Frontal cortex (tissue), 3 donors: ENCODE measurements at regions not wholly inside any gene's neighbourhood (a gene's known extent, or its start where the extent isn't known, plus 50 kb on each side); places are given as distances from the start of the nearest gene placed in this dataset.
"Not testable (repeated sequence)": the region's sequence is repeated elsewhere in the genome, so short reads cannot be mapped to it uniquely, and the experiment has no call there.

Experiments
- DNase-seq, 2 donors: peaks; one replicate each; pipeline ENCODE4 v3.0.0; 2012; ENCODE audit warnings: low spot score in 2 of 2
- FAIRE-seq: peaks from 2 replicates; lab custom pipeline; 2012; peaks lifted over from hg19 to GRCh38; lab: Jason Lieb, UNC
- donor health status: control.
- donor health status: control.
- donor health status: control.

DNA sequence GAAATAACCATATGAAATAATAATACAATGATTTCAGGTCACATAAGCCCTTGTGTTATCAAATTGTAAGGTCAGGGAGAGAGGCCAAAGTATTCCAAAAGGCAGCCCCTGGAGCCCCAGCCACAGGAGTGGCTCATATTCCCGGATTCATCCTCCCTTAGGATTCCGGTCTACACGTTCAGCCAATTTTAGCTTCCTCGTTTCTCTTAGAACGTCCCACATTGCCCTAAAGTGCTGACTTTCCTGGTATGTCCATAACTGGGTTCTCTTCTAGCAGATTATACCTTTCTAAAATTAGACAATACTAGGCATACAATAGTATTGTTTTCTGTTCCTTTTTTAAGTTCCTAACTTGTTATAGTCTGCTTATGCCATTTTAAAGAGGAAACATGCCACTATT, 192.7 kb upstream of the NOX3 start:
- DNase-seq (no peak), FAIRE-seq (no peak)

- FAIRE-seq (no peak), DNase-seq (no peak)
Measured at GRCh38 chr6:155647354-155647753, 191.7 kb upstream of the NOX3 start.

DNA sequence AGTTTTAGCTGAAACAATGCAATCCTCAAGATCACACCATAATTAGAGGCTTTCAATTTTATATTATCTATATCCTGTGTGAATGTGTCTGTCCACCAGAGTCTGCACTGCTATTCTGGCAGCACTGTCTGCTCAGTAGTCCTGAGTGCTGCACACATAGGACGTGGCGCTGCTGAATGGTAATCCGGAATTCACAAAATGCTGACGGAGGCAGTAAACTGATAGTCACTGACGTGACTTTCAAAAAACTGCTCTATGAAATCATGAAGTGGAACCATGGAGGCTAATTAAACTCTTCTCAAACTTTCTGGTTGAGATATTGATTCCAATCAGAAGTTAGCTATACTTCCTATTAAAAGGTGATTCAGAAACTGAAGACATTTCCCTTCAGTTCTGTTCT, 190.8 kb upstream of the NOX3 start:
- DNase-seq (no peak), FAIRE-seq (no peak)

DNA sequence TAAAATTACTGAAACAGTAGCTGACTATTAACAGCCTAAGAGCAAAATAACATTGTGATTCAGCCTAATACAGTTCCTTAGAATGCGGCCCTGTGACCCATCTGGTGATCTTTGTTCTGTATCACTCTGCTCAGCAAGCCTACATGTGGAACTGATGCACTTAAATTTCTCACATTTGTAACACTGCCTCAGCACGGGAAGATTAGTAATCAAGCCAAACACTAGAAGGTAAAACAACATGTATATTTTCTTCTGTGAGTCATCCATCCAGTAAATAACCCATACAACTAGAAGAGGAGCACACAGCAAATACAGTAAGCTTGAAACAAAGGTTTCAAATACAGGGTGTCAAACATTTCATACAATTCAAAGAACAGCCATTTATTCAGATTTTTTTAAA, 189.7 kb upstream of the NOX3 start:
- DNase-seq (no peak), FAIRE-seq (no peak)

DNA sequence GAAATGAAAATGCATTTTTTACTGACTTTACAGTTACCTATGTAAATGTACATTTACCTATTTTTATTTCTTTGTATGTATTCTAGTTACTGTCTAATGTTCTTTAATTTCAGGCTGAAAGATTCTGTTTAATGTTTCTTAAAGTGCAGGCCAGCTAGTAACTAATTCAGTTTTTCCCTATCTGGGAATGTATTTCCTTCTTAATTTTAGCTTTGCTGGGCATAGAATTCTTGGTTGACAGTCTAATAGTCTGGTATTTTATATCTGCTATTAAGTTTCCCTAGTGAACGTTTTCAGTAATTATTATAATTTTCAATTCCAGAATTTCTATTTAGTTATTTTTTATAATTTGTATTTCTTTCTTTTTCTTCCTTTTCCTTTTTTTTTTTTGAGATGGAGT, 186.0 kb upstream of the NOX3 start:
- DNase-seq (no peak), FAIRE-seq (no peak)

DNA sequence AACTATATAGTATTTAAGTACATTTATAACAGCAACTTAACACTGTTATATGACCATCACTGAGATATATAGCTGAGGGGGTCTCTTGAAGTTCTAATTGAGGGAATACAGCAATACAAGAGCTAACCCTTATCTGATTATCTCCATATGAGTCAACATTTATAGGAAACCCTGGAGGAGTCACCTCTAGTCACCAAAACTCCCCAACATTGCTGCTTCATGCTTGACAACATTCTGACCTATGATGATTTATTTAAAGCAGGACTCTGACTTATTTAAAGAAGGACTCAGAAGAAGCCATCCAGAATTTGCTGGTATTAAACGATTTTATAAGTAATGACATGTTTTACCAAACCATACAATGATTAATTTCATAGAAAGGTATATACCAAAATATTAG, 182.6 kb upstream of the NOX3 start:
- no peak for DNase-seq
- no peak for FAIRE-seq

GRCh38 chr6:155635416-155635815, 179.8 kb upstream of the NOX3 start:
- FAIRE-seq (no peak), DNase-seq (no peak)

DNA sequence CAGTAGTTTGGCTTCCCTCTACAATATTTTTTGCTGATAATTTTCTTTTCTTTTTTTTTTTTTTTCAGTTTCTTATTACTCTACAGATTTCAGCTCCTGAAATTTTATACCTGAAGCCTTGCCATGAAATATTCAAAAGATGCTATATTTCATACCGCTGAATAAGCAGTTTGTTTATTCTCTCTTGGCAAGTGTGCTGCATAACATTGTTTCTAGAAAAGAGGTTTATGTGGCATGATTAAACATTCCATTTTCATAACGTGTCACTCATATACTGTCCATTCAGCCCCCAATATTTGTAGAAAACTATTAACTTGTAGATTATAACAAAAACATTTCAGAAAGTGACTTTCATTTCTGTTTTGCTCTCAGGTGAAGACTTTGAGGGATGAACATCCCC, 174.4 kb upstream of the NOX3 start:
- DNase-seq (no peak), FAIRE-seq (no peak)

DNA sequence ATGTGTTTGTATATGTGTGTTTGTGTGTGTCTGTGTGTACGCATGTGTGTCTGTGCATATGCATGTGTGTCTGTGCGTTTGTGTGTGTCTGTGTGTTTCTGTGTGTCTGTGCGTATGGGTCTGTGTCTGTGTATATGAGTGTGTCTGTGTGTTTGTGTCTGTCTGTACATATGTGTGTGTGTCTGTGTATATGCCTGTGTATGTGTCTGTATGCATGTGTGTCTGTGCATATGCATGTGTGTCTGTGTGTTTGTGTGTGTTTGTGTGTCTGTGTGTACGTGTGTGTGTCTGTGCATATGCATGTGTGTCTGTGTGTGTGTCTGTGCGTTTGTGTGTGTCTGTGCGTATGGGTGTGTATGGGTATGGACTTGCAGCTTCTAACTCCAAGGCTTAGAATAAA, 174.0 kb upstream of the NOX3 start:
- DNase-seq (no peak), FAIRE-seq (no peak)

DNA sequence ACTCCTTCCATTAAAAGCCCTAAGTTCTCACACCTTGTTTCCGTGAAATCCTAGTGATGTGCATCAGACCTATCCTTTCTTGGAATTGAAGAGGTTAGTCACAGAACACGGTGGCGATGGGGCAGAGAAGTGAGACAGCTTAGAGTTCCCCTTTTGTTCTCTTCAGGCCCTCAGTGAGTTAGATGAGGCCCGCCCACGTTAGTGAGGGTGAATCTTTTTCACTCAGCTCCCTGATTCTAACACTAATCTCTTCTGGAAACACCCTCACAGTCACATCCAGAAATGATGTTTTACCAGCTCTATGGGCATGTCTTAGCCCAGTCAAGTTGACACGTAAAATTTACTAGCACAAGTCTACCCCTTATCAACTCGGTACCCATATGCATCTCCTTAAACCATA, 172.7 kb upstream of the NOX3 start:
- no peak for FAIRE-seq
- DNase-seq: no peak

GRCh38 chr6:155627722-155628212, 172.1 kb upstream of the NOX3 start:
- not testable (repeated sequence) for FAIRE-seq, DNase-seq

DNA sequence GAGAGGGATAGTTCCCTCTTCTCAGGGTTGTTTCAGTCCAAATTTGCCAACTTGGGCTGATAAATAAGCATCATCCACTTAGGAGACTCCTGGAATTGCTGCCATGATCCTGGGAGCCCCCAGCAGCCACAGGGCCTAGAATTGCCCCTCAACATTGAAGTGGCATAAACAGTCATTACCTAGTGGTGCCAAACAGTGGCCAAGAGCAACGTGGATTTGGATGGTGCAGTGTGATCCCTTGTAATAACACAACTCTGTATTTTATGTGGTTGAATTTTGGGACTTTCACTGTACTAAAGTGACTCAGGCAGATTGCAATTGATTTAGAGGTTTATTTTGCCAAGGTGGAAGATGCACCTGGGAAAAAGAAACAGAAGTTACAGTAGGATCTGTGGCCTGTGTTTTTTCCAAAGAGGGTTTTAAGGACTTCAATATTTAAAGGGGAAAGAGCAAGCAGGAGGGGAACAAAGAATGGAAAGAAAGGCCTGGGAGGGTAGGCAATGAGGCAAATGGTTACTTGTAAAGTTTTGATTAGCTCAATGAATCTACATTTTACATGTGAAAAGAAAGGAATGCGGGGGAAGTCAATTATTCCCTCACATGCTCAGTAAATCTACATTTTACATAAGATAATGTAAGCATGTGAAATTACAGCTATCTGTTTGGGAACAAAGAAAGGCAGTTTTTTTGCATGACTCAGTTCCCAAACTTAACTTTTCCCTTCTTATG, 168.0 kb upstream of the NOX3 start:
- FAIRE-seq (no peak), DNase-seq (no peak)

DNA sequence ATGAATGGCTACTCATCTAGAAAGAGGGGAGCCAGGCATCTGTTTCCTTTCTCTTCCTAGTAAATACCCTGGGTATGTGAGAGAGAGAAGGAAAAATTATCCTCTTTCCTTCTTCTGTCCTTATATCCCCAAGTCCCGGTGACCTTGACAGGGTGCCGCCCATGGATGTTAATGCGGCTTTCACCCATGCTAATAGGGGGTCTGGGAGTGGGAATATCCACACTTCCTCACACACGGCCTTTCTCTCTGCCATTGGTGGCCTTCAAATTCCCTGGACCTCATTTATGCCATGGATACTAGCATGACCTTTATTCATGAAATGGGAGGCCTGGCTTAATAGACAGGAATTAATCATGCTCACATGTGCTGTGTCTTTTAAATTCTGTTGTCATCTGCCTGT, 159.0 kb upstream of the NOX3 start:
- FAIRE-seq: no peak

DNA sequence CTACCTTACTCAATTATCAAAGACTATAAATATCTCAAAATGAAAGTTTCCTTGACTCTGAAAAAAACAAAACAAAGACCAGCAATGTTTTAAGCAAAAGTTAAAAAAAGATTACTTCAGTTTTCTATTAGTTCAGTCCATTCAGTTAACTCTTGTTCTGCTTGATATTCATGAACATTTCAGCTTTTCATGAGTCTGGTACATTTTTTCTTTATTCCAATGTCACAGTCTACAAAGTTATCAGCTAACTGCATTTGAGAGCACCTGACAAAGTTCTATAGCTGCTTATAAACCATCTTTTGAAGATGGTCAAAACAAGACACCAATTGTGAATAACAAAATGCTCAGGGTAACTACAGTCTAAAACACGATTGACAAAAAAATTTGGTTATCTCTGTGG, 156.1 kb upstream of the NOX3 start:
- DNase-seq (no peak), FAIRE-seq (no peak)

More for the DNA sequence above, 159.0 kb upstream of the NOX3 start:
- DNase-seq: no peak

DNA sequence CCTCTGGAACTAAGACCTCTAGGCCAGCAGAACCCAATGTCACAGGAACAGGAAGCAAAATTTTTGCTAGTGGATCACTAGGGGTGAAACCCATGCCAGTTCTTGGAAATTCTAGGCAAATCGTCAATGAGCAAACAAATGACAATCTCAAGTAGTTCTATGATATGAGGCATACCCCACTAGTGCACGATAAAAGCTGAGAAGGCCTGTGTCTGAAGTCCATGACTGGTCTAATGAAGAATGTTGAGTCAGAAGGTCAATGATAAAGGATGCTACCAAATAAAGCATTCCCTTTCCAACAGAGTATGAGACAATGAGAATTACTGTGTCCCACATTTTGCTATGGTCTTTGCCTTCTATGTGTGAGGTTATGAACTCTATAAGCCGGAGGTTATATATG, 149.4 kb upstream of the NOX3 start:
- FAIRE-seq (no peak), DNase-seq (no peak)

DNA sequence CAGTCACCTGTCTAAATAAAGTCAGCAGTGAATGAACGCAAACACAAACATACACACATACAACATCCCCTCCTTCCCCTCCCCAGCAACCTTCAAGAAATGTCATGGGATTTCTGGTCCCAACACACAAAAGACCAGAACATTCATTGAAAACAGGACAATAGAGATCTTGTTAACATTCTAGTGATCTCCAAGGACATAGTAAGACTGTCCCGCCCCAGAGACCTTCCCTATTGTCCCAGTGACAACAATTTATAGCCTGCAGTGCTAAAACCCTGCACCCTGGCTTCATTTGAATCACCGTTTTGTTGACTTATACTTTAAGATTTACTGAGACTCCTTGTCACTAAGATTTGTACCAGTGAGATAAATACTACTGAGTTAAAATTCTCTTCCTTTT, 143.9 kb upstream of the NOX3 start:
- DNase-seq: no peak
- FAIRE-seq: no peak

- FAIRE-seq: no peak
- DNase-seq: no peak
Measured at GRCh38 chr6:155599160-155599559, 143.5 kb upstream of the NOX3 start.

DNA sequence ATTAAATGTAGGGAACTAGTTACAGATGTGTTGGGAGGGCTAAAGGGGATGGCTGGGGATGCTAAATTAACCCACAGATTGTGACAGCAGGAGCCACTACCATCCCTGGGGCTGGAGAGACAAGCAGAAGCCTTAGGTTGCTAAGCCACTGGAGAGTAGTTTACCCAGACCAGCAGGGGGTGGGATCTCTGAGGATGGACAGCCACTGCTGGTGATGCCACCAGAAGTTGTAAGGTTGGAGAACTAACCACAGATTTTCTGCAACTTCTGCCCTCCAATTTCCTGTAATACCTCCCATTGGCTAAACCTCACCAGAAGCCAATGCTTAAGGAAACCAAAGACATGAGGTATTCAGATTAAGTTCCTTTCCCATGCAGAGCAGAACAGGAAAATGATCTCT, 139.6 kb upstream of the NOX3 start:
- no peak for DNase-seq

DNA sequence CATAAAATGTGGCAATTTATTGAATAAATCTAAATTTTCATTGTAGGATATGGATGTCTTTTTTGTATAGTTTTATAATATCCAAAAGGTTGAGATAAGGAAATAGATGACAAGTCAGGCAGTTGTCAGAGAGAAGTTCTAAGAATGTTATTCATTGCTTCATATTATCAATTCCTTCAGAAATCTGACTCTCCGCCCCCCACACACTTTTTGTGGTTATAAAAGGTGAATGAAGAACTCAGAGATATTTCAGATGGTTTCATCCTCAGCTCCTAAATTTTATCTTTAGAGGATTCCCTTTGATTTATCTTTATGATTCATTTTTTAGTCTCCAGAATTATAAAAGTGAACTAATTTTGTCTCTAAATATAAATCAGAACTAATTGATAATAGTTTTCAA, 136.1 kb upstream of the NOX3 start:
- FAIRE-seq: no peak

More for the DNA sequence above, 139.6 kb upstream of the NOX3 start:
- no peak for FAIRE-seq

GRCh38 chr6:155589190-155589589, 133.6 kb upstream of the NOX3 start:
- FAIRE-seq: no peak
- DNase-seq: no peak

More for the DNA sequence above, 136.1 kb upstream of the NOX3 start:
- no peak for DNase-seq

GRCh38 chr6:155587817-155588216, 132.2 kb upstream of the NOX3 start:
- DNase-seq (no peak), FAIRE-seq (no peak)

GRCh38 chr6:155586090-155586489, 130.5 kb upstream of the NOX3 start:
- FAIRE-seq (no peak), DNase-seq (no peak)
